HEK293 (cell line): ENCODE measurements at regions not wholly inside any gene's neighbourhood (a gene's known extent, or its start where the extent isn't known, plus 50 kb on each side); places are given as distances from the start of the nearest gene placed in this dataset.
A peak's percentile ranks its signal among the peaks of the same experiment; 100 is the strongest.

ENCODE experiments used
- CTCF ChIA-PET: fragments of 350-600 bp; formaldehyde crosslinking; extraction: SDS; loops from one replicate; lab custom pipeline; 2021; ENCODE audit warnings: antibody characterized with exemption; lab: Yijun Ruan, JAX
- POLR2A ChIA-PET: fragments of 300-600 bp; formaldehyde crosslinking; extraction: SDS; loops from one replicate; lab custom pipeline; 2020; ENCODE audit warnings: antibody characterized with exemption, inconsistent platforms; lab: Yijun Ruan, JAX
- H3K27ac ChIP-seq: fragments of 200-500 bp; sonication (Bioruptor generic); 2 replicates; pipeline ENCODE4 v1.5.1; 2014; ENCODE audit warnings: low read depth, low read length, control low read depth, inconsistent platforms; ENCODE audit errors: extremely low read depth
- H3K36me3 ChIP-seq, 2 experiments: fragments of 200-500 bp in 1 of 2; sonication (Bioruptor generic) in 1 of 2; 1 replicate in 1 of 2; 2 replicates in 1 of 2; pipeline ENCODE4 v1.5.1; 2014 to 2017; ENCODE audit warnings: inconsistent platforms in 2 of 2, low read length in 2 of 2; ENCODE audit not compliant: control insufficient read depth in 2 of 2, insufficient read depth in 1 of 2
- H3K4me1 ChIP-seq: fragments of 200-500 bp; sonication (Bioruptor generic); 2 replicates; pipeline ENCODE4 v1.5.1; 2014; ENCODE audit warnings: mild to moderate bottlenecking, low read length, inconsistent platforms; ENCODE audit not compliant: control insufficient read depth, insufficient read depth
- H3K4me3 ChIP-seq: 2 replicates; pipeline ENCODE4 v1.5.1; 2011; ENCODE audit warnings: low read depth, mild to moderate bottlenecking, control low read depth, low read length, moderate library complexity
- H3K9me3 ChIP-seq: fragments of 200-500 bp; sonication (Bioruptor generic); 2 replicates; pipeline ENCODE4 v1.5.1; 2014; ENCODE audit warnings: low read depth, low read length, inconsistent platforms; ENCODE audit not compliant: control insufficient read depth, insufficient read depth
- HOXD13 ChIP-seq: sonication (generic); formaldehyde crosslinking; IDR thresholded peaks from 2 replicates; pipeline ENCODE4 v1.8.0; 2022; ENCODE audit warnings: missing genetic modification reagents, borderline replicate concordance
- KLF1 ChIP-seq: fragments of 450-650 bp; formaldehyde crosslinking; IDR thresholded peaks from 2 replicates; pipeline ENCODE4 v1.5.1; 2016; ENCODE audit warnings: missing biosample characterization, missing genetic modification characterization
- OVOL3 ChIP-seq: fragments of 450-650 bp; formaldehyde crosslinking; IDR thresholded peaks from 2 replicates; pipeline ENCODE4 v1.5.1; 2016; ENCODE audit warnings: missing biosample characterization, missing genetic modification characterization
- ZFP41 ChIP-seq: fragments of 450-650 bp; formaldehyde crosslinking; IDR thresholded peaks from 2 replicates; pipeline ENCODE4 v1.5.1; 2016; ENCODE audit warnings: missing biosample characterization, missing genetic modification characterization, borderline replicate concordance
- ZNF157 ChIP-seq: fragments of 450-650 bp; formaldehyde crosslinking; IDR thresholded peaks from 2 replicates; pipeline ENCODE4 v1.5.1; 2016; ENCODE audit warnings: missing biosample characterization, missing genetic modification characterization
- ZNF341 ChIP-seq: fragments of 450-650 bp; formaldehyde crosslinking; IDR thresholded peaks from 2 replicates; pipeline ENCODE4; 2016; ENCODE audit warnings: low read depth, missing biosample characterization, missing genetic modification characterization
- ZNF366 ChIP-seq: fragments of 450-650 bp; formaldehyde crosslinking; conservative IDR thresholded peaks from 2 replicates; pipeline ENCODE4 v1.5.1; 2016; ENCODE audit warnings: missing biosample characterization, missing genetic modification characterization
- ZNF561 ChIP-seq: fragments of 450-650 bp; IDR thresholded peaks from 2 replicates; pipeline ENCODE4 v1.5.1; 2018; ENCODE audit warnings: missing biosample characterization, missing genetic modification characterization, borderline replicate concordance
- ZNF654 ChIP-seq: fragments of 450-650 bp; formaldehyde crosslinking; IDR thresholded peaks from 2 replicates; pipeline ENCODE4 v1.5.1; 2016; ENCODE audit warnings: low read depth, missing biosample characterization, missing genetic modification characterization
- ZNF777 ChIP-seq: fragments of 450-650 bp; formaldehyde crosslinking; IDR thresholded peaks from 2 replicates; pipeline ENCODE4 v1.5.1; 2017; ENCODE audit warnings: missing biosample characterization, missing genetic modification characterization, borderline replicate concordance
- TF ChIP-seq, protein P1 (sequence below): fragments of 450-650 bp; formaldehyde crosslinking; IDR thresholded peaks from 2 replicates; pipeline ENCODE4 v1.5.0; 2017; ENCODE audit warnings: missing biosample characterization, missing genetic modification characterization, borderline replicate concordance
- TF ChIP-seq, protein P2 (sequence below): fragments of 450-650 bp; formaldehyde crosslinking; IDR thresholded peaks from 2 replicates; pipeline ENCODE4 v1.5.1; 2016; ENCODE audit warnings: missing biosample characterization, missing genetic modification characterization
- TF ChIP-seq, protein P3 (sequence below): fragments of 450-650 bp; formaldehyde crosslinking; IDR thresholded peaks from 2 replicates; pipeline ENCODE4 v1.5.1; 2016; ENCODE audit warnings: missing biosample characterization, missing genetic modification characterization, low read depth
- TF ChIP-seq, protein P4 (sequence below): fragments of 450-650 bp; formaldehyde crosslinking; IDR thresholded peaks from 2 replicates; pipeline ENCODE4 v1.5.1; 2016; ENCODE audit warnings: missing biosample characterization, missing genetic modification characterization, borderline replicate concordance

DNA sequence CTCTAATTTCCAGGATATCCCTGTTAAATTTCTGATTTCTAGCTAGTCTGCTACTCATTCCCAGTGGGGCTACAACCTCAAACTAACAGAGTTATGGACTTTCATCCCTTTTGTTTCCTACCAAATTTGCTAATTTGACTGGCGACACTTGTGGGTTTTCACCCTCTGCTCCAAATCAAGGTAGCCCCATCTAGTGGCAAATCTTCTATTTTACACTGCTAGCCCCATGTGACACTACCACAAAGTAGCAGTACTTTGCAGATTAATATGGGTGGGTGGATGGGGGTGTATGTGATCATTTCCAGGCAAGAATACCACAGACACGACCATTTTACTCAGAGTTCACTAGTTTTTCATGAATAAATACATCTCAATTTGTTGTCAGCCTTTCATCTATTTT, 150.3 kb downstream of the MSL3 start:
- ChIA-PET POLR2A (no interaction called here), CTCF (interaction anchor here (0.6 to 1.0 kb wide), 5 partner anchors 9 to 961 kb away, joined by 3 to 4 read pairs (median 3); no protein-coding TSS in a partner anchor)
- Histone ChIP-seq H3K9me3 (no peaks in the 10 kb centered on the region), H3K27ac (no peak overlapping the region), H3K4me1 (no peaks in the 10 kb centered on the region), H3K4me3 (no peak overlapping the region), H3K36me3 (no peaks in the 10 kb centered on the region)
- no peak for TF ChIP-seq ZFP41 (tag by site-specific recombination)
- TF ChIP-seq, protein P1, sequence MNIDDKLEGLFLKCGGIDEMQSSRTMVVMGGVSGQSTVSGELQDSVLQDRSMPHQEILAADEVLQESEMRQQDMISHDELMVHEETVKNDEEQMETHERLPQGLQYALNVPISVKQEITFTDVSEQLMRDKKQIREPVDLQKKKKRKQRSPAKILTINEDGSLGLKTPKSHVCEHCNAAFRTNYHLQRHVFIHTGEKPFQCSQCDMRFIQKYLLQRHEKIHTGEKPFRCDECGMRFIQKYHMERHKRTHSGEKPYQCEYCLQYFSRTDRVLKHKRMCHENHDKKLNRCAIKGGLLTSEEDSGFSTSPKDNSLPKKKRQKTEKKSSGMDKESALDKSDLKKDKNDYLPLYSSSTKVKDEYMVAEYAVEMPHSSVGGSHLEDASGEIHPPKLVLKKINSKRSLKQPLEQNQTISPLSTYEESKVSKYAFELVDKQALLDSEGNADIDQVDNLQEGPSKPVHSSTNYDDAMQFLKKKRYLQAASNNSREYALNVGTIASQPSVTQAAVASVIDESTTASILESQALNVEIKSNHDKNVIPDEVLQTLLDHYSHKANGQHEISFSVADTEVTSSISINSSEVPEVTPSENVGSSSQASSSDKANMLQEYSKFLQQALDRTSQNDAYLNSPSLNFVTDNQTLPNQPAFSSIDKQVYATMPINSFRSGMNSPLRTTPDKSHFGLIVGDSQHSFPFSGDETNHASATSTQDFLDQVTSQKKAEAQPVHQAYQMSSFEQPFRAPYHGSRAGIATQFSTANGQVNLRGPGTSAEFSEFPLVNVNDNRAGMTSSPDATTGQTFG (tag by site-specific recombination): no peak
- peak; percentile 52 for TF ChIP-seq ZNF654 (tag by site-specific recombination)
- TF ChIP-seq ZNF777 (tag by site-specific recombination): no peak
- TF ChIP-seq ZNF366 (tag by site-specific recombination): no peak
- no peak for TF ChIP-seq ZNF341
- TF ChIP-seq, protein P2, sequence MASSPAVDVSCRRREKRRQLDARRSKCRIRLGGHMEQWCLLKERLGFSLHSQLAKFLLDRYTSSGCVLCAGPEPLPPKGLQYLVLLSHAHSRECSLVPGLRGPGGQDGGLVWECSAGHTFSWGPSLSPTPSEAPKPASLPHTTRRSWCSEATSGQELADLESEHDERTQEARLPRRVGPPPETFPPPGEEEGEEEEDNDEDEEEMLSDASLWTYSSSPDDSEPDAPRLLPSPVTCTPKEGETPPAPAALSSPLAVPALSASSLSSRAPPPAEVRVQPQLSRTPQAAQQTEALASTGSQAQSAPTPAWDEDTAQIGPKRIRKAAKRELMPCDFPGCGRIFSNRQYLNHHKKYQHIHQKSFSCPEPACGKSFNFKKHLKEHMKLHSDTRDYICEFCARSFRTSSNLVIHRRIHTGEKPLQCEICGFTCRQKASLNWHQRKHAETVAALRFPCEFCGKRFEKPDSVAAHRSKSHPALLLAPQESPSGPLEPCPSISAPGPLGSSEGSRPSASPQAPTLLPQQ (tag by site-specific recombination): no peak

DNA sequence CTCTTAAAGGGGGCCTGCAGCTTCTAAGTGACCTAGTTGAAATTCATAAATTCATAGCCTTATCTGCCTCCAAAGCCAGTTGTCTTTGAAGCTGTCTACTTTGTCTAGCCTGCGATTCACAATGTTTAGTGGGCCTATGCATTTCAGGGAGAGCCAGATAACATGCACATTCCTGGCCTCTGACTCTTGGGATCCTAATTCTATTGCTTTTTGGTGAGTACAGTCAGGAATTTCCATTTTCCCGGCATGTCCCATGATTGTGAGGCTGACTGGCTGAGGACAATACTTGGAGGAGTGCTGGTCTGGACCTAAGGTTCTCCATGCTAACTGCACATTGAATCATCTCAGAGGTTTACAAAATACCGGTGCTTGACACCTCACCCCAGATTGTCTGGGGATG, 155.0 kb downstream of the MSL3 start:
- H3K4me1 ChIP-seq: no peaks in the 10 kb centered on the region
- H3K36me3 ChIP-seq: no peaks in the 10 kb centered on the region
- H3K9me3 ChIP-seq: no peaks in the 10 kb centered on the region
- CTCF ChIA-PET: interaction anchor here (0.8 kb wide), 1 partner anchor 32 kb away, joined by 3 read pairs; no protein-coding TSS in a partner anchor
- TF ChIP-seq OVOL3 (tag by site-specific recombination): no peak
- no peak for TF ChIP-seq ZNF157
- no peak for TF ChIP-seq ZNF561
- TF ChIP-seq, protein P3, sequence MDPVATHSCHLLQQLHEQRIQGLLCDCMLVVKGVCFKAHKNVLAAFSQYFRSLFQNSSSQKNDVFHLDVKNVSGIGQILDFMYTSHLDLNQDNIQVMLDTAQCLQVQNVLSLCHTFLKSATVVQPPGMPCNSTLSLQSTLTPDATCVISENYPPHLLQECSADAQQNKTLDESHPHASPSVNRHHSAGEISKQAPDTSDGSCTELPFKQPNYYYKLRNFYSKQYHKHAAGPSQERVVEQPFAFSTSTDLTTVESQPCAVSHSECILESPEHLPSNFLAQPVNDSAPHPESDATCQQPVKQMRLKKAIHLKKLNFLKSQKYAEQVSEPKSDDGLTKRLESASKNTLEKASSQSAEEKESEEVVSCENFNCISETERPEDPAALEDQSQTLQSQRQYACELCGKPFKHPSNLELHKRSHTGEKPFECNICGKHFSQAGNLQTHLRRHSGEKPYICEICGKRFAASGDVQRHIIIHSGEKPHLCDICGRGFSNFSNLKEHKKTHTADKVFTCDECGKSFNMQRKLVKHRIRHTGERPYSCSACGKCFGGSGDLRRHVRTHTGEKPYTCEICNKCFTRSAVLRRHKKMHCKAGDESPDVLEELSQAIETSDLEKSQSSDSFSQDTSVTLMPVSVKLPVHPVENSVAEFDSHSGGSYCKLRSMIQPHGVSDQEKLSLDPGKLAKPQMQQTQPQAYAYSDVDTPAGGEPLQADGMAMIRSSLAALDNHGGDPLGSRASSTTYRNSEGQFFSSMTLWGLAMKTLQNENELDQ (tag by site-specific recombination): no peak
- TF ChIP-seq, protein P4, sequence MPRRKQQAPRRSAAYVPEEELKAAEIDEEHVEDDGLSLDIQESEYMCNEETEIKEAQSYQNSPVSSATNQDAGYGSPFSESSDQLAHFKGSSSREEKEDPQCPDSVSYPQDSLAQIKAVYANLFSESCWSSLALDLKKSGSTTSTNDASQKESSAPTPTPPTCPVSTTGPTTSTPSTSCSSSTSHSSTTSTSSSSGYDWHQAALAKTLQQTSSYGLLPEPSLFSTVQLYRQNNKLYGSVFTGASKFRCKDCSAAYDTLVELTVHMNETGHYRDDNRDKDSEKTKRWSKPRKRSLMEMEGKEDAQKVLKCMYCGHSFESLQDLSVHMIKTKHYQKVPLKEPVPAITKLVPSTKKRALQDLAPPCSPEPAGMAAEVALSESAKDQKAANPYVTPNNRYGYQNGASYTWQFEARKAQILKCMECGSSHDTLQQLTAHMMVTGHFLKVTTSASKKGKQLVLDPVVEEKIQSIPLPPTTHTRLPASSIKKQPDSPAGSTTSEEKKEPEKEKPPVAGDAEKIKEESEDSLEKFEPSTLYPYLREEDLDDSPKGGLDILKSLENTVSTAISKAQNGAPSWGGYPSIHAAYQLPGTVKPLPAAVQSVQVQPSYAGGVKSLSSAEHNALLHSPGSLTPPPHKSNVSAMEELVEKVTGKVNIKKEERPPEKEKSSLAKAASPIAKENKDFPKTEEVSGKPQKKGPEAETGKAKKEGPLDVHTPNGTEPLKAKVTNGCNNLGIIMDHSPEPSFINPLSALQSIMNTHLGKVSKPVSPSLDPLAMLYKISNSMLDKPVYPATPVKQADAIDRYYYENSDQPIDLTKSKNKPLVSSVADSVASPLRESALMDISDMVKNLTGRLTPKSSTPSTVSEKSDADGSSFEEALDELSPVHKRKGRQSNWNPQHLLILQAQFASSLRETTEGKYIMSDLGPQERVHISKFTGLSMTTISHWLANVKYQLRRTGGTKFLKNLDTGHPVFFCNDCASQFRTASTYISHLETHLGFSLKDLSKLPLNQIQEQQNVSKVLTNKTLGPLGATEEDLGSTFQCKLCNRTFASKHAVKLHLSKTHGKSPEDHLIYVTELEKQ (tag by site-specific recombination): no peak
- TF ChIP-seq HOXD13 (CRISPR knock-in tag): no peak
- no peak for TF ChIP-seq KLF1 (tag by site-specific recombination)
- TF ChIP-seq, all 188 proteins: peak for 0
- Histone ChIP-seq H3K27ac (no peak overlapping the region), H3K4me3 (no peak overlapping the region)
- POLR2A ChIA-PET: no interaction called here
